ENCODE measurements at regions not wholly inside any gene's neighbourhood (a gene's known extent, or its start where the extent isn't known, plus 50 kb on each side); places are given as distances from the start of the nearest gene placed in this dataset.
"Not testable (repeated sequence)": the region's sequence is repeated elsewhere in the genome, so short reads cannot be mapped to it uniquely, and the experiment has no call there.

DNA sequence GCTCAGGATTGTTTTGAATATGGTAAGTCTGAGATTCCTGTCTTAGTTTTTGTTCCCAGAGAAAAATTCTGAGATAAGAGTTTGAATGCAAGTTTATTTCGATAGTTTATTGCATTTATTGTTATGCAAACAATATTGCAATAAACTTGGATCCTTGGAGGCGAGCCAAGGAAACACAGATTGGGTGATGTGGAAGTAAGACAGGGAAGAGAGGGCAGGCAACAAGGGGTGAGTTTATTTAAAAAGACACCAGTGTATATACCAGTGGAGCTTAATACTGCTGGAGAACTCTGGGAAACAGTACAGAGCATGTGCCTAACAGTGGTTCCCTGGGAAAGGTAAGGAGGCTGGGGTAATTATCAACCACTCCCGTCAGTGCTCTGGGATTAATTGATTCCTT is 87.5 kb upstream of the NEDD4L start:
- DNase-seq (ENCODE audit: insufficient read length, low spot score) (no peak), FAIRE-seq (no peak)

DNA sequence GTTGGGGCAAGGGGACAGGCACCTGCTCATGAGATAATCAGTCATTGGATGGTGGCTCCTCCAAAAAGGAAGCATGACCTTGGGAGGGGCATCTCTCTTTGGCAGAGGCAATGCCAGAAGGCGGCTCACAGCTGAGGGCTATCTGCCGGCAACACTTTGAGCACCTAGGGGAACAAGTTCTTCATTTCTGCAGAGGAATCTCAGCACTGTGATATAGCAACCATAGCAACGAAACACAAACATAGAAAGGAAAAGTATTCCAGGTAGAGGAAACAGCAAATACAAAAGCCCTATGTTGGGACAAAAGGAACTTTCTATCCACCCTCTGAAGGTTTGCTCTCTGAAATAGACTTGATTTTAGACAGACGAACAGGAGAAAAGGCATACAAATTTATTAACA is 89.1 kb upstream of the NEDD4L start:
- FAIRE-seq (no peak), DNase-seq (ENCODE audit: insufficient read length, low spot score) (no peak)

- DNase-seq (ENCODE audit: insufficient read length, low spot score) (no peak), FAIRE-seq (no peak)
Observed at GRCh38 chr18:57953883-57954282, 90.1 kb upstream of the NEDD4L start.

DNA sequence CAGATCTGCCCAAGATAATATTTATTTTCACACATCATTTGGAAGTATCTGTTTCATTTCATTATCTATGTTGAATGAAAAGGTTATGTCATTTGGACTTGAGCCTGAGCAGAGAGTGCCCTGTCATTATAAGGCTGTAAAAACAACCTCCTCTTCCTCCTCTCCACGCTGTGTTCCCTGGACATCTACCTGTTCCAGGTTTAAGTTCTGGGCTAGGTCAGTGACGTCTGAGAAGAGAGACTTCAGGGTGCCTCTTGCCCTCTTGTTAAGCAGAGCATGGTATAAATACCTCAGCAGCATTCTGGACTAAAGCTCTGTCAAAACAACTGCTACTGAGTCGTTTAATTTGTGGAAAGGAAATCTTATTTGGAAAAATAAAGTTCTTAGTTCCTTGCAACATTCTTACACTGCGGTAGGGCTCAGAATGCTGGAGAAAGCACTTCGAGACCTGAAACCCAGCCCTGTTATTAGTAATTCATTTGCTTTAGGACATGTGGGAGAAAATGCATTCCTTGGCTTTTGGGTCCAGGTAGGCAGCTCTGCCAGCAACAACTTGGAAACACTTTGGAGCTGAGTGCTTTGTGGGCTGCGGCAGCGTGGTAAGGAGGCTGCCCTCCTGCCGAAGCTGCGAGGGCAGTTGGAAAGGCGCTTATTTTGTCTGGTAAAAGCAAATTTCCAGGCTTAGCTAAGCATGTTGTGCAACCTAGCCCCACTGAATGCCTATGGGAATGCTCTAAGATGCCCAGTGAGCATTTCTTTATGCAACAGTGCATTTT is 91.8 kb upstream of the NEDD4L start:
- FAIRE-seq: no peak
- DNase-seq (ENCODE audit: insufficient read length, low spot score): no peak

DNA sequence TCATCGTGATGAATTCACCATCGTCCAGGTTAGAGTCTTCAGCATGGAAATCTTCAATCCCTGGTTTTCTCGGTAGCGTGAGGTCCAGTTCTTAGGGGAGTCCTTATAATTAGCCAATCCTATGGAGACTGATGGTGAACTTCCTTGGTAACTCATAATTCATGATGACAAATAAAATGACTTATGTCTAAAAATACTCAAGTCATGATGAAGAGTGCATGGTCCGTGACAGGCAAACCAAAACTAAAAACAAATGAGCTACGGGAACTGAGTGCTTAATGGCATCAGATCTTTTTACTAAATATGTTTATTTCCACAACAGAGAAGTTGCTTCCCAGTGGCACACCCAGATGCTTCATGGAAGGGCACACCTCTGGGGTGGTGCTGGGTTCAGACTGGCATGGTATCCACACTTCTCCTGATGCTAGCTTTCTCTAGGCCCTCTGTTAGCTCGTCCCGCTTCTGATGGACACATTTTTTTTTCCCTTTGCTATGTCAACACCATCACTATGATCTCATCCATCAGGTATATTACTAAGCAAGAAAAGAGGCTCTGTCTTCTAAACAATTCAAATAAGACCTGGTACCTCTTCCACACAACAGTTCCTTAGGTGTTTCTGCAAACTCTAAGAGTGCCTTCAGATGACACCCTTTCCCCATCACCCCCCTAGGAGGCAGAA is 92.8 kb upstream of the NEDD4L start:
- DNase-seq (ENCODE audit: insufficient read length, low spot score) (no peak), FAIRE-seq (no peak)

- DNase-seq (ENCODE audit: insufficient read length, low spot score): no peak
- no peak for FAIRE-seq
Observed at GRCh38 chr18:57950542-57950941, 93.5 kb upstream of the NEDD4L start.

GRCh38 chr18:57949335-57949734 is 94.7 kb upstream of the NEDD4L start:
- not testable (repeated sequence) for FAIRE-seq; DNase-seq (ENCODE audit: insufficient read length, low spot score)

GRCh38 chr18:57947117-57947516 is 96.9 kb upstream of the NEDD4L start:
- no peak for FAIRE-seq

GRCh38 chr18:57943723-57944122 is 100.3 kb upstream of the NEDD4L start:
- DNase-seq (ENCODE audit: insufficient read length, low spot score) (no peak), FAIRE-seq (no peak)

More at GRCh38 chr18:57947117-57947516, 96.9 kb upstream of the NEDD4L start:
- no peak for DNase-seq (ENCODE audit: insufficient read length, low spot score)

GRCh38 chr18:57942493-57942892 is 101.5 kb upstream of the NEDD4L start:
- no peak for DNase-seq (ENCODE audit: insufficient read length, low spot score)
- no peak for FAIRE-seq

GRCh38 chr18:57941841-57942489 is 102.1 kb upstream of the NEDD4L start:
- DNase-seq (ENCODE audit: insufficient read length, low spot score) (no peak), FAIRE-seq (no peak)

- no peak for DNase-seq (ENCODE audit: insufficient read length, low spot score)
- FAIRE-seq: no peak
Observed at GRCh38 chr18:57940166-57940660, 103.8 kb upstream of the NEDD4L start.

GRCh38 chr18:57934375-57934774 is 109.7 kb upstream of the NEDD4L start:
- FAIRE-seq; DNase-seq (ENCODE audit: insufficient read length, low spot score): not testable (repeated sequence)

DNA sequence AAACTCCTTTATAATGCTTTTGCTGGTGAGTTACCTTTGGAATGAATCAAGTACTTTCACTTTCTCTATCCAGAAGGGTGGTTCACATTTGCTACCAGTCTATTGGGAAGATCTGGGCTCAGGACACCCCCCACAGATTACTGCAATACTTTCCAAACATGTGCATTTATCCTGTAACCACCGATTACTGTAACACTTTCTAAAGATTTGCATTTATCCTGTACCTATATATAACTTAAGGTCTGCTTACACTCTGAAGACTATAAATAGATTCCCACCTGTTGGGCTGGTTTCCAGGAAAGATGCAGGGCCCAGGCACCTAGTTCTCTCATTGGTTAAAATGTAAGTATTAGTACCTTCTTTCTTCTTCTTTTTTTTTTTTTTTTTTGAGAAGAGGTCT is 113.0 kb upstream of the NEDD4L start:
- no peak for FAIRE-seq
- no peak for DNase-seq (ENCODE audit: insufficient read length, low spot score)

DNA sequence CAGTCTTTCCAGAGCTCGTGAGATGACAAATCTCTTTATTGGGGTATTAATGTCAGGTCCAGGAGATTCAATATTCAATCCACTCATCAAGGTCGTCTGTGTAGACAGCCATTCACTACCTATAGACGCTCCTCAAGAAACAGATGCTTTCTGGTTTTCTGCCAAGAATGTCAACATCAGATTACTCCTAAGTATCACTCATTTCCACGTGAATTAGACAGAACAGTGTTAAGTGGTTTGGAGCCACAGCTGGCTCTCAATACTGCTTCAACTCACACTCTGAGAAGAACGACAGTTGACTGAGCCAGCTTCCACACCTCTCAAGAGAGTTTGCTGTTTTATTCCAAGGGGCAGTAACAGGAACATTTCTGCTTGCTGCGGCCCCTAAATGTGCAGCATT is 113.5 kb upstream of the NEDD4L start:
- no peak for FAIRE-seq

DNA sequence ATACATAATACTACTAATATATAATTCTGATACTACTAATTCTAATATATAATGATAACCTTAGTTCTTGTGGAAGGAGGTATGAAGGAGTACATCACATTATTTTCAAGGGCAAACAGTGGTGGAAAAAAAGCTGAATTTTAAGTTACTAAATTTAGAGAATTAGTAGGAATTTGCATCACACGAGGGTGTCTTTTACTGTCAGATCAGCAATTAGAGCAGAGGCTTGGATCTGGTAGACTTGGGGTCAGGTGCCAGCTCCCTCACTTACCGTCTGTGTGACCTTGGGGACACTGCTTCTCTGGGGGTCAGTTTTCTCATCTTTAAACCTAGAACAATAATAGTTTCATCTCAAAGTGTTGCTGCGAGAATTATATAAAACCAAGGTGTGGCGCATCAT is 114.1 kb upstream of the NEDD4L start:
- FAIRE-seq (no peak), DNase-seq (ENCODE audit: insufficient read length, low spot score) (no peak)

More for the DNA sequence above, 113.5 kb upstream of the NEDD4L start:
- no peak for DNase-seq (ENCODE audit: insufficient read length, low spot score)

DNA sequence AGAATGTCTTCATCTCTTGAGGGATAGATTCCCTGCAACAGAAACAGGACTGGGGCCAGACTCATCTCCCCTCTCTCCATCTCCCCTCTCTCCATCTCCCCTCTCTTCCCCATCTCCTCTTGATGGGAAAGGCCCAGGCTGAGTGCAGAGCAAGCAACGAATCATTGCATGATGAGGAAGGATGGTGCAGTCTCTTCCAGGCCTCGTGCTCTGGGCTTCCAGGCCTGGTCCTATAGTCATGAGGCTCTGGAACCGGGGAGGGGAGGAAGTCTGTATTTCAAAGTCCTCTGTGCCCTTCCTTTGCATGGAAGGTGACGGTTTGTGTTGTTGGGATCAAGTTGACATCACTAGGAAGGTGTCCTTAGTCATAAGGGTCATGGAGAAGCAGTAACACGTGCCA is 115.6 kb upstream of the NEDD4L start:
- DNase-seq (ENCODE audit: insufficient read length, low spot score) (no peak), FAIRE-seq (no peak)

DNA sequence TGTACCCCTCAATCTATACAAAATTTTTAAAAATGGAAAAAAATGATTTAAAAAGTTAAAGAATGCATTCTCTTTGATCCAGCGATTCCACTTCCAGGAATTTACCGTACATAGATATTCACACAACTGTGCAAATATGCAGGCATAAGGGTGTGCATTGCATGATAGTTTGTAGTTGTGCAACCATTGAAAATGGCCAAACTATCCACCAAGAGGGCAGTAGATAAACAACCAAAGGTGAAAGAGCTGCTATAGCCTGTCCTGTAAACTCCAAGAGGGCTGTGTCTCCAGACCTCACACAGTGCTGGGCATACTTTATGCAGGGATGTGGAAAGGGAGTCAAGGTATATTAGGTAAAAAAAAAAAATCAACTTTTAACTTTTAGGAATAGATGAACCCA is 116.5 kb upstream of the NEDD4L start:
- FAIRE-seq: no peak

DNA sequence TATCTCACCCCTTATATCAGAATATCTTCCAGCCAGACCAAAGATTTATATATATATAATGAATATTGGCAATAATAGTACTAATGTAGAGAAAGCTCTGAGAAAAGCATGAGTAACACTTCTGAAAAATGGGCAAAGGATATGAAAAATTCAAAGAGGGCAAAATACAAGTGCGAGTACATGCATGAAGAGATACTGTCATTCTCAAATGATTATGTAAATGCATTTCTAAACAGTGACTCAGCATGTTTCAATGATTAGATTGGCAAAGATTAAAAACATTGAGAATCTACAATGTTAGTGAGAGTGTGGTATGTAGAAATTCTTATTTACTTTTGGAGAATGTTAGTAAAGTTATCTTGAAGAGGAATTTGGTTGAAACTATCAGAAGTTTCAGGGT is 118.3 kb upstream of the NEDD4L start:
- DNase-seq (ENCODE audit: insufficient read length, low spot score) (no peak), FAIRE-seq (no peak)

More for the DNA sequence above, 116.5 kb upstream of the NEDD4L start:
- no peak for DNase-seq (ENCODE audit: insufficient read length, low spot score)

GRCh38 chr18:57923611-57924010 is 120.4 kb upstream of the NEDD4L start:
- FAIRE-seq (no peak), DNase-seq (ENCODE audit: insufficient read length, low spot score) (no peak)

GRCh38 chr18:57922885-57923284 is 119.8 kb upstream of the ATP8B1 start:
- FAIRE-seq (no peak), DNase-seq (ENCODE audit: insufficient read length, low spot score) (no peak)

DNA sequence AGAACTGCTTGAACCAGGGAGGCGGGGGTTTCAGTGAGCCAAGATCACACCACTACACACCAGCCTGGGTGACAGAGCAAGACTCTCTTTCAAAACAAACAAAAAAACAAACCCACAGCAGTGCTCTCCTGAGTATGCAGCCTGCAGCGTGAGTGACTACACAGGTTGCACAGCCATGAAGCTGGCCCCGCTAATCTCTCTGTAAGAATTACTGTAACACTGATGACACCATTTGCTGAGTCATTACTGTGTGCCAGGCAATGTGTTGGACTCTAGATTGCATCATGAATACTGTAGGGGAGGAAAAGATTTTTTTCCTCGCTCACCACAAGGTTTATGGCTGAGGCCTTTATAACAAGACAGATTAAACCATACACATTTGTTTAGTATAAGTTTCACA is 118.6 kb upstream of the ATP8B1 start:
- FAIRE-seq (no peak), DNase-seq (ENCODE audit: insufficient read length, low spot score) (no peak)

Data from HTR-8/SVneo (cell line).